ENCODE measurements at regions not wholly inside any gene's neighbourhood (a gene's known extent, or its start where the extent isn't known, plus 50 kb on each side); places are given as distances from the start of the nearest gene placed in this dataset.

DNA sequence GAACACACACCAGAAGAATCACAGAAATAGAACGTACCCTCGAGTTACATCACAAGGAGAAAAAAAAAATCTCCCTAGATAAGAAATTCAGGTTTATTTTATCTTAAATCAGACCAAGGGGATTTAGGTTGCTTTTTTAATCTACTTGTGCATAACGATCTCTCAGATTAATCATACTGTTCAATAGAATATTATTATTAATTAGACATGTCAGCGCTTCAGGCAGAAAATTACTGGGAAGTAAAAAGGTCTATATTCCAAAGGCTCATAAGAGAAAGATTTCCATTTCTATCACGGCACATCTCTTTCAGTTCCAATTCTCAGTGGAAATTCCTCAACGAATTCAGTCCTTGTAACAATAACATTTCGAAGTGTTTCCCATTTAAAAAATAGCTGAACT is 77.7 kb upstream of the PSMD7 start:
- POLR2A ChIA-PET (ENCODE audit: unreplicated experiment), result no interaction called here
- Histone ChIP-seq H3K18ac (ENCODE audit: low read depth, low read length) (no peak overlapping the region), H4K91ac (ENCODE audit: insufficient read depth, low read depth, low read length) (no peak overlapping the region), H3K9me3 (ENCODE audit: control insufficient read depth, insufficient read depth, low read length) (no peaks in the 10 kb centered on the region), H4K20me1 (ENCODE audit: insufficient read depth, low read length) (no peaks in the 10 kb centered on the region), H4K5ac (ENCODE audit: low read depth, low read length) (no peak overlapping the region), H3K4me1 (ENCODE audit: control insufficient read depth, insufficient read depth, low read length) (no peaks in the 10 kb centered on the region; the same call in 1 of the 2 replicates), H2BK120ac (ENCODE audit: low read depth, low read length) (no peak overlapping the region), H3K4ac (ENCODE audit: low read depth, low read length) (no peak overlapping the region), H2AFZ (replicated peaks; ENCODE audit: low read length, poor library complexity) (no peak overlapping the region), H3K27me3 (ENCODE audit: control insufficient read depth, insufficient read depth, low read length) (no peaks in the 10 kb centered on the region; the same call in 1 of the 2 replicates), H2AK5ac (ENCODE audit: low read depth, low read length) (no peak overlapping the region), H3K4me2 (ENCODE audit: low read depth, low read length) (no peak overlapping the region), H3K56ac (ENCODE audit: extremely low read depth, insufficient read depth, low read length) (no peak overlapping the region), H3K4me3 (ENCODE audit: insufficient read depth, low read depth, low read length) (no peak overlapping the region), H3K23ac (ENCODE audit: low read depth, low read length) (no peak overlapping the region), H2BK20ac (ENCODE audit: low read depth, low read length) (no peak overlapping the region), H4K8ac (ENCODE audit: low read depth in 2 of 2, low read length in 2 of 2) (no peak overlapping the region), H3K14ac (replicated peaks; ENCODE audit: low read depth, low read length) (no peak overlapping the region), H3K9ac (ENCODE audit: low read depth, low read length) (no peak overlapping the region), H3K36me3 (ENCODE audit: control insufficient read depth, insufficient read depth, low read length) (no peaks in the 10 kb centered on the region), H2AK9ac (replicated peaks; ENCODE audit: low read depth, low read length, poor library complexity) (no peak overlapping the region), H2BK5ac (ENCODE audit: low read depth, low read length, poor library complexity, severe bottlenecking) (no peak overlapping the region), H3K79me1 (ENCODE audit: low read depth in 1 of 2, low read length in 2 of 2) (no peaks in the 10 kb centered on the region), H3K9me1 (ENCODE audit: insufficient read depth, low read length) (no peaks in the 10 kb centered on the region), H2BK15ac (ENCODE audit: low read depth, low read length) (no peak overlapping the region), H3K27ac (ENCODE audit: insufficient read depth, low read length) (no peak overlapping the region)
- WGBS, 2 experiments (ENCODE audit: extremely low coverage in 2 of 2, insufficient read length in 1 of 2), result no CpG with 5 or more reads among the region's 7 CpGs
- no peak for ATAC-seq (ENCODE audit: low read depth)
- CTCF ChIA-PET, result interaction anchor here (0.6 to 1.0 kb wide), 2 partner anchors 8 to 1751 kb away, joined by 3 to 4 read pairs; no protein-coding TSS in a partner anchor
- in situ Hi-C loops (cut with MboI; ENCODE audit: low sequenced_read_pairs), result no loop called here
- dilution Hi-C loops (cut with HindIII; ENCODE audit: low sequenced_read_pairs, unreplicated experiment), result no loop called here
- no peak for TF ChIP-seq CEBPB (IDR thresholded peaks at IDR 0.05; ENCODE audit: low read depth, low read length)
- TF ChIP-seq RCOR1 (IDR thresholded peaks at IDR 0.05; ENCODE audit: insufficient replicate concordance, low read length), result no peak
- TF ChIP-seq, protein P1, sequence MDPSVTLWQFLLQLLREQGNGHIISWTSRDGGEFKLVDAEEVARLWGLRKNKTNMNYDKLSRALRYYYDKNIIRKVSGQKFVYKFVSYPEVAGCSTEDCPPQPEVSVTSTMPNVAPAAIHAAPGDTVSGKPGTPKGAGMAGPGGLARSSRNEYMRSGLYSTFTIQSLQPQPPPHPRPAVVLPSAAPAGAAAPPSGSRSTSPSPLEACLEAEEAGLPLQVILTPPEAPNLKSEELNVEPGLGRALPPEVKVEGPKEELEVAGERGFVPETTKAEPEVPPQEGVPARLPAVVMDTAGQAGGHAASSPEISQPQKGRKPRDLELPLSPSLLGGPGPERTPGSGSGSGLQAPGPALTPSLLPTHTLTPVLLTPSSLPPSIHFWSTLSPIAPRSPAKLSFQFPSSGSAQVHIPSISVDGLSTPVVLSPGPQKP (IDR thresholded peaks at IDR 0.05; ENCODE audit: borderline replicate concordance, low read depth, low read length), result no peak
- TF ChIP-seq RFX5 (IDR thresholded peaks at IDR 0.05; ENCODE audit: low read depth, low read length), result no peak
- TF ChIP-seq SMC3 (IDR thresholded peaks at IDR 0.05; ENCODE audit: low read depth, low read length), result no peak
- TF ChIP-seq RAD21 (IDR thresholded peaks at IDR 0.05; ENCODE audit: low read length), result no peak
- TF ChIP-seq MAZ (IDR thresholded peaks at IDR 0.05; ENCODE audit: borderline replicate concordance, low read depth, low read length), result no peak
- no peak for TF ChIP-seq CHD1 (IDR thresholded peaks at IDR 0.05; ENCODE audit: low read depth, low read length)
- no peak for TF ChIP-seq POLR2A (IDR thresholded peaks at IDR 0.05; ENCODE audit: low read depth, low read length)
- TF ChIP-seq MAFK (IDR thresholded peaks at IDR 0.05; ENCODE audit: low read depth, low read length), result no peak
- TF ChIP-seq, protein P2, sequence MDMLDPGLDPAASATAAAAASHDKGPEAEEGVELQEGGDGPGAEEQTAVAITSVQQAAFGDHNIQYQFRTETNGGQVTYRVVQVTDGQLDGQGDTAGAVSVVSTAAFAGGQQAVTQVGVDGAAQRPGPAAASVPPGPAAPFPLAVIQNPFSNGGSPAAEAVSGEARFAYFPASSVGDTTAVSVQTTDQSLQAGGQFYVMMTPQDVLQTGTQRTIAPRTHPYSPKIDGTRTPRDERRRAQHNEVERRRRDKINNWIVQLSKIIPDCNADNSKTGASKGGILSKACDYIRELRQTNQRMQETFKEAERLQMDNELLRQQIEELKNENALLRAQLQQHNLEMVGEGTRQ (IDR thresholded peaks at IDR 0.05; ENCODE audit: low read depth, low read length), result no peak
- no peak for TF ChIP-seq FOS (IDR thresholded peaks at IDR 0.05; ENCODE audit: low read depth, low read length)
- TF ChIP-seq, protein P3, sequence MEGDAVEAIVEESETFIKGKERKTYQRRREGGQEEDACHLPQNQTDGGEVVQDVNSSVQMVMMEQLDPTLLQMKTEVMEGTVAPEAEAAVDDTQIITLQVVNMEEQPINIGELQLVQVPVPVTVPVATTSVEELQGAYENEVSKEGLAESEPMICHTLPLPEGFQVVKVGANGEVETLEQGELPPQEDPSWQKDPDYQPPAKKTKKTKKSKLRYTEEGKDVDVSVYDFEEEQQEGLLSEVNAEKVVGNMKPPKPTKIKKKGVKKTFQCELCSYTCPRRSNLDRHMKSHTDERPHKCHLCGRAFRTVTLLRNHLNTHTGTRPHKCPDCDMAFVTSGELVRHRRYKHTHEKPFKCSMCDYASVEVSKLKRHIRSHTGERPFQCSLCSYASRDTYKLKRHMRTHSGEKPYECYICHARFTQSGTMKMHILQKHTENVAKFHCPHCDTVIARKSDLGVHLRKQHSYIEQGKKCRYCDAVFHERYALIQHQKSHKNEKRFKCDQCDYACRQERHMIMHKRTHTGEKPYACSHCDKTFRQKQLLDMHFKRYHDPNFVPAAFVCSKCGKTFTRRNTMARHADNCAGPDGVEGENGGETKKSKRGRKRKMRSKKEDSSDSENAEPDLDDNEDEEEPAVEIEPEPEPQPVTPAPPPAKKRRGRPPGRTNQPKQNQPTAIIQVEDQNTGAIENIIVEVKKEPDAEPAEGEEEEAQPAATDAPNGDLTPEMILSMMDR (conservative IDR thresholded peaks at IDR 0.05; ENCODE audit: low read depth, low read length), result no peak
- TF ChIP-seq BHLHE40 (IDR thresholded peaks at IDR 0.05; ENCODE audit: low read depth, low read length), result no peak
- no peak for TF ChIP-seq MXI1 (IDR thresholded peaks at IDR 0.05; ENCODE audit: borderline replicate concordance, low read depth, low read length)
- no peak for TF ChIP-seq NFE2L2 (IDR thresholded peaks at IDR 0.05; ENCODE audit: low read depth, low read length)
- intact Hi-C loops (cut with micrococcal nuclease), result no loop called here
- BruUV-seq (replicated peaks), result no TSS peak
- no peak for DNase-seq
